SK-N-SH (cell line): ENCODE measurements at regions not wholly inside any gene's neighbourhood (a gene's known extent, or its start where the extent isn't known, plus 50 kb on each side); places are given as distances from the start of the nearest gene placed in this dataset.

ENCODE experiments used
- CTCF ChIA-PET: fragments of 300-600, 350-600 bp; formaldehyde crosslinking; extraction: SDS; loops from one replicate; lab custom pipeline; 2021; lab: Yijun Ruan, JAX
- POLR2A ChIA-PET: fragments of 350-600 bp; sonication (Branson Sonifier 250); formaldehyde crosslinking; extraction: SDS; loops from one replicate; lab custom pipeline; 2020; ENCODE audit warnings: antibody characterized with exemption, inconsistent platforms; lab: Yijun Ruan, JAX
- DNase-seq: peaks from one replicate; pipeline ENCODE4 v3.0.0; 2012
- H2AFZ ChIP-seq: fragments of 200-600 bp; sonication (generic); 2 replicates; pipeline ENCODE4 v1.8.1; 2016; ENCODE audit warnings: antibody characterized with exemption, mild to moderate bottlenecking, low read depth
- H3F3A ChIP-seq: fragments of 200-600 bp; sonication (generic); replicated peaks from 2 replicates; pipeline ENCODE3; 2016; ENCODE audit warnings: antibody characterized with exemption, mild to moderate bottlenecking; ENCODE audit not compliant: insufficient read depth
- H3K27ac ChIP-seq, 2 experiments: fragments of 200-500 bp in 1 of 2; fragments of 200-600 bp in 1 of 2; sonication (Bioruptor generic) in 1 of 2; sonication (generic), shearing (Covaris generic) in 1 of 2; 2 replicates each; pipeline versions ENCODE4 v1.5.1 to v1.6.1; 2014 to 2016; ENCODE audit warnings: low read depth in 2 of 2, inconsistent platforms in 1 of 2, low read length in 1 of 2, mild to moderate bottlenecking in 1 of 2, mixed read lengths in 1 of 2
- H3K27me3 ChIP-seq: fragments of 200-600 bp; sonication (generic), shearing (Covaris generic); 2 replicates; pipeline ENCODE4 v1.6.1; 2016; ENCODE audit warnings: mixed run types; ENCODE audit not compliant: insufficient read depth
- H3K36me3 ChIP-seq, 2 experiments: fragments of 200-500 bp in 1 of 2; fragments of 200-600 bp in 1 of 2; sonication (Bioruptor generic) in 1 of 2; sonication (generic) in 1 of 2; replicated peaks in 1 of 2; 2 replicates each; pipeline versions ENCODE3 to v1.5.1; 2014 to 2016; ENCODE audit warnings: low read length in 1 of 2, mild to moderate bottlenecking in 1 of 2; ENCODE audit not compliant: insufficient read depth in 2 of 2, control insufficient read depth in 1 of 2
- H3K4me1 ChIP-seq, 2 experiments: fragments of 200-500 bp in 1 of 2; fragments of 200-600 bp in 1 of 2; sonication (Bioruptor generic) in 1 of 2; sonication (generic), shearing (Covaris generic) in 1 of 2; 2 replicates each; pipeline versions ENCODE4 v1.5.1 to v1.6.1; 2014 to 2016; ENCODE audit warnings: low read depth in 1 of 2, low read length in 1 of 2, mixed run types in 1 of 2; ENCODE audit not compliant: insufficient read depth in 2 of 2, control insufficient read depth in 1 of 2
- H3K4me2 ChIP-seq: fragments of 200-600 bp; sonication (generic), shearing (Covaris generic); 2 replicates; pipeline ENCODE4 v1.6.1; 2017; ENCODE audit warnings: mixed run types
- H3K4me3 ChIP-seq, 2 experiments: fragments of 200-500 bp in 1 of 2; fragments of 200-600 bp in 1 of 2; sonication (Bioruptor generic) in 1 of 2; sonication (generic), shearing (Covaris generic) in 1 of 2; 2 replicates each; pipeline versions ENCODE4 v1.5.1 to v1.8.1; 2014 to 2016; ENCODE audit warnings: low read depth in 2 of 2, inconsistent platforms in 1 of 2, low read length in 1 of 2, mild to moderate bottlenecking in 1 of 2, mixed read lengths in 1 of 2, moderate library complexity in 1 of 2
- H3K79me2 ChIP-seq: fragments of 200-600 bp; sonication (generic); 2 replicates; pipeline ENCODE4 v1.8.1; 2017; ENCODE audit warnings: mild to moderate bottlenecking; ENCODE audit not compliant: insufficient read depth
- H3K9ac ChIP-seq: fragments of 200-600 bp; sonication (generic); 2 replicates; pipeline ENCODE4 v1.6.1; 2017; ENCODE audit warnings: mixed run types
- H3K9me2 ChIP-seq: fragments of 200-600 bp; sonication (generic); 2 replicates; pipeline ENCODE4 v1.6.1; 2017; ENCODE audit warnings: mixed run types
- H3K9me3 ChIP-seq: fragments of 200-600 bp; sonication (generic); 2 replicates; pipeline ENCODE4 v1.6.1; 2017; ENCODE audit warnings: mixed run types, mild to moderate bottlenecking, moderate library complexity
- H4K20me1 ChIP-seq: fragments of 200-600 bp; sonication (generic); 2 replicates; pipeline ENCODE4 v1.6.1; 2017; ENCODE audit warnings: mild to moderate bottlenecking, mixed run types; ENCODE audit not compliant: insufficient read depth
- CTCF ChIP-seq: fragments of 200-600 bp; sonication (generic); IDR thresholded peaks from 2 replicates; pipeline ENCODE4 v1.6.1; 2017; ENCODE audit warnings: antibody characterized with exemption, mild to moderate bottlenecking, moderate library complexity
- ELF1 ChIP-seq: IDR thresholded peaks from 2 replicates; pipeline ENCODE4 v1.4.0; 2012
- EP300 ChIP-seq, 2 experiments: IDR thresholded peaks; 2 replicates each; pipeline versions ENCODE4 v1.4.0 to v1.6.1; 2012; ENCODE audit warnings: borderline replicate concordance in 1 of 2, low read depth in 1 of 2, low read length in 1 of 2
- FOSL2 ChIP-seq: IDR thresholded peaks from 2 replicates; pipeline ENCODE4 v1.4.0; 2012; ENCODE audit warnings: low read depth, mild to moderate bottlenecking, moderate library complexity, borderline replicate concordance
- GABPA ChIP-seq: IDR thresholded peaks from 2 replicates; pipeline ENCODE4 v1.4.0; 2012; ENCODE audit warnings: low read depth, mild to moderate bottlenecking
- GATA2 ChIP-seq: sonication (generic); formaldehyde crosslinking; IDR thresholded peaks from 2 replicates; pipeline ENCODE4 v1.5.0; 2020; ENCODE audit warnings: mild to moderate bottlenecking, missing genetic modification reagents
- IRF3 ChIP-seq: fragments of 150-350 bp; IDR thresholded peaks from 2 replicates; pipeline ENCODE4 v1.6.1; 2016; ENCODE audit warnings: mild to moderate bottlenecking, low read depth, low read length
- JUND ChIP-seq: IDR thresholded peaks from 2 replicates; pipeline ENCODE4 v1.4.0; 2012
- NRF1 ChIP-seq: IDR thresholded peaks from 2 replicates; pipeline ENCODE4 v1.6.1; 2012; ENCODE audit warnings: low read depth, mild to moderate bottlenecking, low read length
- PBX3 ChIP-seq: IDR thresholded peaks from 2 replicates; pipeline ENCODE4; 2012
- RAD21 ChIP-seq: IDR thresholded peaks from 2 replicates; pipeline ENCODE4 v1.6.1; 2012; ENCODE audit warnings: mild to moderate bottlenecking, low read length
- RFX5 ChIP-seq: IDR thresholded peaks from 2 replicates; pipeline ENCODE4 v1.6.1; 2012; ENCODE audit warnings: mild to moderate bottlenecking, improper control_type of control experiment, low read length
- SIN3A ChIP-seq: IDR thresholded peaks from 2 replicates; pipeline ENCODE4 v1.6.1; 2012; ENCODE audit warnings: low read depth, mild to moderate bottlenecking, low read length, moderate library complexity, borderline replicate concordance
- SMC3 ChIP-seq: IDR thresholded peaks from 2 replicates; pipeline ENCODE4 v1.6.1; 2012; ENCODE audit warnings: low read depth, low read length, improper control_type of control experiment
- ZBTB33 ChIP-seq: IDR thresholded peaks from 2 replicates; pipeline ENCODE4 v1.4.0; 2012; ENCODE audit warnings: low read depth, borderline replicate concordance
- WGBS: methylation state at CpG from one replicate; pipeline ENCODE4 v1.1.6; 2017; ENCODE audit warnings: low lambda C conversion rate; 5-methylcytosine and 5-hydroxymethylcytosine counted together

- H3K36me3 ChIP-seq: no peaks in the 10 kb centered on the region
- no peaks in the 10 kb centered on the region for H3K9me2 ChIP-seq
- peak overlapping the region in 1 of 2 experiments; percentile 17; a peak in 2 of 4 replicates for H3K27ac ChIP-seq
- DNase-seq: no peak
- H2AFZ ChIP-seq: no peak overlapping the region
- no peaks in the 10 kb centered on the region for H4K20me1 ChIP-seq
- H3F3A ChIP-seq: no peaks in the 10 kb centered on the region
- peak overlapping the region; percentile 46 for H3K4me2 ChIP-seq
- TF ChIP-seq JUND (no peak), FOSL2 (0 out of 2 replicates have a peak, but pooled peaks have one; percentile 5)
- H3K79me2 ChIP-seq: no peaks in the 10 kb centered on the region
- no peaks in the 10 kb centered on the region for H3K9me3 ChIP-seq
- H3K9ac ChIP-seq: no peak overlapping the region
- 3% methylated on average over 7 of the region's 7 CpGs for WGBS
- peak overlapping the region in 1 of 2 experiments; percentile 37; a peak in 2 of 4 replicates for H3K4me3 ChIP-seq
- H3K27me3 ChIP-seq: peaks cover 22% of the 10 kb centered on the region; the same call in 1 of the 2 replicates
- ChIA-PET CTCF (no interaction called here), POLR2A (no interaction called here)
- H3K4me1 ChIP-seq: no peaks in the 10 kb centered on the region; a peak in 1 of 4 replicates
These were observed 94.4 kb upstream of the IFNE start for GRCh38 chr9:21576331-21577189.

- Histone ChIP-seq H3K9me2 (no peaks in the 10 kb centered on the region), H4K20me1 (no peaks in the 10 kb centered on the region), H3K4me2 (no peak overlapping the region), H3K4me1 (no peaks in the 10 kb centered on the region; a peak in 1 of 4 replicates), H3K9ac (no peak overlapping the region), H3K27ac (no peak overlapping the region), H2AFZ (no peak overlapping the region), H3F3A (no peaks in the 10 kb centered on the region), H3K27me3 (peaks cover 33% of the 10 kb centered on the region; the same call in 1 of the 2 replicates), H3K36me3 (no peaks in the 10 kb centered on the region), H3K9me3 (no peaks in the 10 kb centered on the region), H3K4me3 (no peak overlapping the region), H3K79me2 (no peaks in the 10 kb centered on the region)
- ChIA-PET POLR2A (no interaction called here), CTCF (no interaction called here)
- TF ChIP-seq NRF1: no peak
- no peak for TF ChIP-seq PBX3
- no peak for TF ChIP-seq EP300 (IDR thresholded peaks at IDR 0.05; ENCODE audit: borderline replicate concordance in 1 of 2, low read depth in 1 of 2, low read length in 1 of 2)
- no peak for TF ChIP-seq GABPA
- DNase-seq: no peak
- 8% methylated on average over 4 of the region's 4 CpGs for WGBS
These were observed 97.1 kb upstream of the IFNE start for GRCh38 chr9:21579247-21579671.

GRCh38 chr9:21579743-21580142, 97.6 kb upstream of the IFNE start:
- H4K20me1 ChIP-seq: no peaks in the 10 kb centered on the region
- 0% methylated on average over 1 of the region's 1 CpG for WGBS
- H3K9me3 ChIP-seq: no peaks in the 10 kb centered on the region
- ChIA-PET CTCF (no interaction called here), POLR2A (no interaction called here)
- no peaks in the 10 kb centered on the region for H3F3A ChIP-seq
- no peak overlapping the region for H2AFZ ChIP-seq
- no peak overlapping the region for H3K4me3 ChIP-seq
- no peak for DNase-seq
- H3K36me3 ChIP-seq: no peaks in the 10 kb centered on the region
- peaks cover 37% of the 10 kb centered on the region; the same call in 1 of the 2 replicates for H3K27me3 ChIP-seq
- no peak overlapping the region for H3K9ac ChIP-seq
- H3K79me2 ChIP-seq: no peaks in the 10 kb centered on the region
- H3K4me2 ChIP-seq: no peak overlapping the region
- H3K27ac ChIP-seq: no peak overlapping the region
- no peaks in the 10 kb centered on the region for H3K9me2 ChIP-seq
- no peaks in the 10 kb centered on the region; a peak in 1 of 4 replicates for H3K4me1 ChIP-seq
- TF ChIP-seq ZBTB33 (no peak), RFX5 (no peak), SMC3 (no peak), JUND (no peak), GATA2 (CRISPR knock-in tag) (no peak), IRF3 (no peak), RAD21 (no peak), EP300 (IDR thresholded peaks at IDR 0.05; ENCODE audit: borderline replicate concordance in 1 of 2, low read depth in 1 of 2, low read length in 1 of 2) (no peak), ELF1 (no peak), SIN3A (no peak), CTCF (no peak)
